Lung (tissue), 11 donors: ENCODE measurements at regions not wholly inside any gene's neighbourhood (a gene's known extent, or its start where the extent isn't known, plus 50 kb on each side); places are given as distances from the start of the nearest gene placed in this dataset.

Source experiments
- ATAC-seq: fragments of 200-7000 bp; cut with Tn5 transposase; one replicate; pipeline ENCODE4 v1.9.1; 2020; ENCODE audit warnings: moderate number of reproducible peaks; ENCODE audit not compliant: insufficient read depth, low FRiP score
- DNase-seq, 3 donors: peaks; one replicate each; pipeline ENCODE4 v3.0.0-alpha.2; 2013 to 2017
- H3K27ac ChIP-seq, 2 donors: one replicate each; pipeline ENCODE4 v1.5.1; 2013; ENCODE audit warnings: mild to moderate bottlenecking in 2 of 2, moderate library complexity in 2 of 2, control low read depth in 1 of 2, inconsistent platforms in 1 of 2, low read depth in 1 of 2, low read length in 1 of 2
- H3K27me3 ChIP-seq, 3 donors: one replicate each; pipeline ENCODE4 v1.5.1; 2013; ENCODE audit warnings: low read length in 2 of 3; ENCODE audit not compliant: control insufficient read depth in 3 of 3, insufficient read depth in 3 of 3
- H3K36me3 ChIP-seq, 4 donors: one replicate each; pipeline ENCODE4 v1.5.1; 2013; ENCODE audit warnings: low read length in 4 of 4, mild to moderate bottlenecking in 1 of 4, moderate library complexity in 1 of 4; ENCODE audit not compliant: control insufficient read depth in 4 of 4, insufficient read depth in 4 of 4
- H3K4me1 ChIP-seq, 5 donors: one replicate each; pipeline ENCODE4 v1.5.1; 2013; ENCODE audit warnings: low read length in 5 of 5, mild to moderate bottlenecking in 2 of 5, moderate library complexity in 1 of 5; ENCODE audit not compliant: control insufficient read depth in 5 of 5, insufficient read depth in 5 of 5
- H3K4me3 ChIP-seq: one replicate; pipeline ENCODE4 v1.5.1; 2013; ENCODE audit warnings: mild to moderate bottlenecking, control low read depth, moderate library complexity
- H3K9ac ChIP-seq, 2 donors: one replicate each; pipeline ENCODE4 v1.5.1; 2013; ENCODE audit warnings: low read length in 2 of 2, control low read depth in 1 of 2; ENCODE audit not compliant: insufficient read depth in 1 of 2
- H3K9me3 ChIP-seq, 4 donors: one replicate each; pipeline ENCODE4 v1.5.1; 2013; ENCODE audit warnings: low read length in 3 of 4, mild to moderate bottlenecking in 1 of 4, moderate library complexity in 1 of 4; ENCODE audit not compliant: control insufficient read depth in 4 of 4, insufficient read depth in 3 of 4
- CTCF ChIP-seq: IDR thresholded peaks from 2 replicates; pipeline ENCODE4 v1.5.1; 2012; ENCODE audit warnings: mild to moderate bottlenecking; ENCODE audit errors: control extremely low read depth, extremely low read depth
- WGBS, 2 donors: extraction: QIAGEN DNeasy Blood & Tissue Kit; methylation state at CpG; one replicate each; pipeline ENCODE4 v1.1.7; 2013; 5-methylcytosine and 5-hydroxymethylcytosine counted together
- donor health status: control.
- donor health status: control.
- donor health status: Bipolar disorder and iron deficiency.
- donor health status: healthy.
- donor health status: DM: yes; HTN: yes; CAD: no.

- DNase-seq (no peak), ATAC-seq (no peak)
Observed at GRCh38 chr6:1063671-1064355, 248.1 kb upstream of the FOXQ1 start.

DNA sequence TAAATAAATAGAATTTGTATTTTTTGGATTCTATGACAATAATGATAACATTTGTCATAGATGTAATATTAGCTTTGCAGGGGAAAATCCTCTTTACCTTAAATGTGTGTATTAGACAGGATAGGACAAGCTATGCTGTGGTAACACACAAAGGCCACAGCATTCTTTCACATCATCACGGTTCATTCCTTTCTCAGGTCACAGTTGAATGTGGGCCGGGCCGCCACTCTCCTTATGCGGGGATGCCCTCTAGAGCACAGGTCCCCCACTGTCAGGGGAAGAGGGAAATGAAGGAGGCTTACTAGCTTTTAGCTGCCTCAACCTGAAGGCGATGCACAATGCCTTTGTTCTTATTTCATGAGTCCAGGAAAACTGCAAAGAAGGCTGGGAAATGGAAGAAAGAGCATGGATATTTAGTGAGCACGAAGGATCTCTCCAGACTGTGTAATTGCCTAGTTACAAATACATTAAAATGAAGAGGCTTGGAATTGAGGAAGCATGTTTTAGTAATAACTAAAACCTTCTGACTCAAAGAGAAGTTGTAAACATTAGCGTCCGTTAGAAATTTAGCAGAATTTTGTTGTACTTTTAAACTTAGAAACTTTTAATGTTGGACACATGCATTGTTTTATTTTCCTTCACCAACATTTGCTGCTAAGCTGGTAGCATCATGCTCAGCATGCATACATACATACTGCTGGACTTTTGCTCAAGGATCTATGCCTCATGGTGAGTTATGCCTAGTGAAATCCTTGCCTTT lies 248.9 kb upstream of the FOXQ1 start:
- no peak overlapping the region for H3K9ac ChIP-seq
- H3K4me1 ChIP-seq, result peaks cover 0 to 4% (median 0%) of the 10 kb centered on the region in 5 donors
- H3K9me3 ChIP-seq, result no peaks in the 10 kb centered on the region
- no peak for TF ChIP-seq CTCF
- no peaks in the 10 kb centered on the region for H3K36me3 ChIP-seq
- H3K27me3 ChIP-seq, result no peaks in the 10 kb centered on the region
- no peak for ATAC-seq
- no peak overlapping the region for H3K27ac ChIP-seq
- no peak overlapping the region for H3K4me3 ChIP-seq
- WGBS, 2 donors, result 84 to 88% methylated on average over 8 of the region's 8 CpGs
- no peak for DNase-seq

More at GRCh38 chr6:1063671-1064355, 248.1 kb upstream of the FOXQ1 start:
- Histone ChIP-seq H3K36me3 (no peaks in the 10 kb centered on the region), H3K4me1 (peaks cover 0 to 4% (median 0%) of the 10 kb centered on the region in 5 donors), H3K27me3 (no peaks in the 10 kb centered on the region), H3K9me3 (no peaks in the 10 kb centered on the region), H3K27ac (no peak overlapping the region), H3K9ac (no peak overlapping the region), H3K4me3 (no peak overlapping the region)
- WGBS, 2 donors, result 87 to 89% methylated on average over 13 of the region's 13 CpGs
- TF ChIP-seq CTCF, result no peak

DNA sequence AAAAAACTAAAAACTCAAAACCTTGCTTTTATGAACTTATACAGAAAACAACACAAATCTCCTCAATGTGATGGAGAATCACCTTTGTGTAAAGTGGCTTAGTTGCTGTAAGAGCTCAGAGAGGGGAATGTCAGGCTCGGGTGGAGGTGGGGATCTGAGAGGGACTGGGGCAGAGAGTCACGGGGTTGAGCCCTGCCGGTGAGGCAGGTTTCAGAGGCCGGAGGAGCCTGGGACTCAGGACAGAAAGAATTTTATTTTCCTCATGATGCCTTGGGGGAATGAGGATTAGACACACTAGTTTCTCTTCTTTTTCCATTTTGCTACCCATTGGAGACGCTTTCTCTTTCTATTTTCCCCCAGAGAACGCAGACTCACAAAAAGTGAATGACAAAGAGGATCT lies 252.3 kb upstream of the FOXQ1 start:
- Histone ChIP-seq H3K9me3 (no peaks in the 10 kb centered on the region), H3K9ac (no peak overlapping the region), H3K4me1 (peaks cover 0 to 3% (median 0%) of the 10 kb centered on the region in 5 donors), H3K4me3 (no peak overlapping the region), H3K27me3 (no peaks in the 10 kb centered on the region), H3K27ac (no peak overlapping the region), H3K36me3 (no peaks in the 10 kb centered on the region)
- no peak for DNase-seq
- no peak for TF ChIP-seq CTCF
- no peak for ATAC-seq
- 84 to 87% methylated on average over 6 of the region's 6 CpGs for WGBS, 2 donors
